Small intestine (tissue), 7 donors: ENCODE measurements at regions not wholly inside any gene's neighbourhood (a gene's known extent, or its start where the extent isn't known, plus 50 kb on each side); places are given as distances from the start of the nearest gene placed in this dataset.

ENCODE experiments used
- DNase-seq, 2 donors: peaks; one replicate each; pipeline versions ENCODE4 v3.0.0 to v3.0.0-alpha.2; 2013
- FAIRE-seq: peaks from 2 replicates; lab custom pipeline; 2012; peaks lifted over from hg19 to GRCh38; lab: Jason Lieb, UNC
- H3K27ac ChIP-seq, 3 donors: one replicate each; pipeline ENCODE4 v1.5.1; 2013; ENCODE audit warnings: low read length in 2 of 3, mild to moderate bottlenecking in 2 of 3, control low read depth in 1 of 3, inconsistent platforms in 1 of 3, low read depth in 1 of 3, moderate library complexity in 1 of 3
- H3K27me3 ChIP-seq, 3 donors: one replicate each; pipeline ENCODE4 v1.6.1; 2013; ENCODE audit warnings: low read length in 3 of 3, inconsistent platforms in 1 of 3; ENCODE audit not compliant: control insufficient read depth in 3 of 3, insufficient read depth in 3 of 3
- H3K36me3 ChIP-seq, 3 donors: one replicate each; pipeline ENCODE4 v1.6.1; 2013; ENCODE audit warnings: low read length in 3 of 3, inconsistent platforms in 1 of 3, low read depth in 1 of 3, mild to moderate bottlenecking in 1 of 3, moderate library complexity in 1 of 3; ENCODE audit not compliant: control insufficient read depth in 3 of 3, insufficient read depth in 2 of 3
- H3K4me1 ChIP-seq, 3 donors: one replicate each; pipeline ENCODE4 v1.6.1; 2013; ENCODE audit warnings: low read length in 2 of 3, inconsistent platforms in 1 of 3, low read depth in 1 of 3, mild to moderate bottlenecking in 1 of 3, moderate library complexity in 1 of 3; ENCODE audit not compliant: control insufficient read depth in 3 of 3, insufficient read depth in 2 of 3
- H3K4me3 ChIP-seq, 3 donors: one replicate each; pipeline ENCODE4 v1.5.1; 2013; ENCODE audit warnings: low read length in 3 of 3, control low read depth in 1 of 3, inconsistent platforms in 1 of 3, low read depth in 1 of 3, mild to moderate bottlenecking in 1 of 3, moderate library complexity in 1 of 3
- H3K9me3 ChIP-seq, 2 donors: one replicate each; pipeline ENCODE4 v1.6.1; 2013; ENCODE audit warnings: low read depth in 1 of 2, low read length in 1 of 2; ENCODE audit not compliant: control insufficient read depth in 2 of 2, insufficient read depth in 1 of 2
- WGBS, 3 donors: extraction: QIAGEN DNeasy Blood & Tissue Kit; methylation state at CpG; one replicate each; pipeline ENCODE4 v1.1.7; 2013; 5-methylcytosine and 5-hydroxymethylcytosine counted together
- donor health status: healthy with polysubstance abuse.
- donor health status: control.
- donor health status: control.
- donor health status: Bipolar disorder and iron deficiency.
- donor health status: healthy.

DNA sequence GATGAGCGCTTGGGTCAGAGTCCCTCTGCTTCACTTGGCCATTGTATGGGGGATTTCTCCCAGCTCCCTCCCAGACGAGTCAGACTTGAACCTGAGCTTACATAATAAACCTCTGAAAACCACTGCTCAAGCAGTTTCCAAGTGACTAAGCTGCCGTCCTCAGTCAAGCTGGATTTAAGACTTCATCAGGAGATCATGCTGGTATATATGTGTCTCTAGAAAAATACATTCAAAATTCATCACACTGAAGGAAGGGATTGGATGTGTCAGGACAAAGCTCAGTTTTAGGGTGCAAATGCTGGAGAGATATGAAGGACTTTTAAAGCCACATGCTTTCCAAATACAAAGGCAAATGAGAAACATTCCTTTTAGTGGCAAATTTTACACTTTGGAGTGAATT lies 114.3 kb downstream of the QDPR start:
- FAIRE-seq (no peak), DNase-seq (peak in 1 of 2 donors; percentile 21)
- H3K9me3 ChIP-seq: no peaks in the 10 kb centered on the region
- no peak overlapping the region for H3K27ac ChIP-seq
- H3K27me3 ChIP-seq: no peaks in the 10 kb centered on the region
- no peak overlapping the region for H3K4me3 ChIP-seq
- no peaks in the 10 kb centered on the region for H3K4me1 ChIP-seq
- 26 to 45% (median 28%) methylated on average over 3 of the region's 3 CpGs for WGBS, 3 donors
- H3K36me3 ChIP-seq: no peaks in the 10 kb centered on the region

DNA sequence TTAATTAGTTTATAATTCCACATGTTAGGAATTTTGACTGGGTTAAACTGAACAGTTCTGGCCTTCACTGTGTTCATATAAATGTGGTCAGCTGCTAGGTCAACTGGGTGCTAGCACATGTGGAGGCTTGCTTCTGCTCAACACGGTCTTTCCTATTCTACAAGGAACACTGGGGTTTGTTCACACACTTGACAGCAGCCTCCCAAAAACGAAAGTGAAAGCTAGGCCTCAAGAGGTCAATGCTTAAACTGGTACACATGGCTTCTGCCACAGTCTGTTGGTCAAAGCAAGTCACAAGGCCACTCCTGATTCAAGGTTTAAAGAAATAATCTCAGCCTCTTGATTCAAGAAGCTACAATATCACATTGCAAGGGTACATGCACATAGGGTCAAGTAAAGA lies 126.5 kb downstream of the QDPR start:
- WGBS, 3 donors: 13 to 23% (median 14%) methylated on average over 2 of the region's 2 CpGs

DNA sequence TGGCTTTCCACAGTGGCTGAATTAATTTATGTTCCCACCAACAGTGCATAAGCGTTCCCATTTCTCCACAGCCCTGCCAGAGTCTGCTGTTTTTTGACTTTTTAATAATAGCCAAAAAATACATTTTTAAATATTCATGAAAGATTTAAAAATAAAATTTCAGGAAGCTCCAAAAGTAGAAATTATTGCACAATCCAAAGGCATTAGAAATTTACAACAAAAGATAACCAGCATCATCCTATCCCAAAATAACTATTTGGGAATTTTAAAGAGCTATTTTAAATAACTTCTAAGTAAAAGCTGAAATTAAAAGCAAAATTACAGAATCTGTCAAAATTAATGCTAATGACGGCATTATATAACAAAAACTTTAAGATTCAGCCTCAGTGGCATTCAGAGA lies 131.5 kb downstream of the QDPR start:
- 85 to 95% (median 88%) methylated on average over 2 of the region's 2 CpGs for WGBS, 3 donors
- Histone ChIP-seq H3K4me1 (no peaks in the 10 kb centered on the region), H3K27me3 (no peaks in the 10 kb centered on the region), H3K36me3 (no peaks in the 10 kb centered on the region), H3K9me3 (no peaks in the 10 kb centered on the region), H3K27ac (no peak overlapping the region), H3K4me3 (no peak overlapping the region)
- DNase-seq (no peak), FAIRE-seq (no peak)

More for the DNA sequence above, 126.5 kb downstream of the QDPR start:
- no peaks in the 10 kb centered on the region for H3K4me1 ChIP-seq
- H3K4me3 ChIP-seq: no peak overlapping the region
- no peaks in the 10 kb centered on the region for H3K36me3 ChIP-seq
- FAIRE-seq (no peak), DNase-seq (peak; percentile 7 to 60)
- H3K27me3 ChIP-seq: no peaks in the 10 kb centered on the region
- no peaks in the 10 kb centered on the region for H3K9me3 ChIP-seq
- H3K27ac ChIP-seq: peak overlapping the region in 1 of 3 donors; percentile 27

DNA sequence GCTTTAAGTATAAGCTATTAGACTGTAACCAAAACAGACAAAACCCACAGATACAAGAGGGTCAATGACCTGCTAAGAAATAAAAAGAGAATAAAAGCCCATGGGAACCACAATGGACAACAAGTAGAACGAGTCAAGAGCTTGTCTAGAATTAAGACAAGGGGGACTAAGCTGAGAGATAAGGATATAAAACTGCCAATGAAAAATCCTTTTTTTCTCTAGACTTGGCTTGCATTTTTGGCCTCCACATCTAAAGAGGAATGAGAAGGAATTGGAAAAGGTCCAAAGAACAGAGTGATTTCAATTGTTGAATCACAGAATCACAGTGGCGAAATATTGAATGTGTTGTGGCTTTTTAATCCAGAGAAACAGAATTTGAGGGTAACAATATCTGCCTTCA lies 135.7 kb downstream of the QDPR start:
- Histone ChIP-seq H3K9me3 (no peaks in the 10 kb centered on the region), H3K27ac (no peak overlapping the region), H3K36me3 (no peaks in the 10 kb centered on the region), H3K4me1 (no peaks in the 10 kb centered on the region), H3K27me3 (peaks cover 0 to 1% (median 0%) of the 10 kb centered on the region in 3 donors), H3K4me3 (no peak overlapping the region)
- 42 to 56% (median 47%) methylated on average over 2 of the region's 2 CpGs for WGBS, 3 donors
- FAIRE-seq (no peak), DNase-seq (no peak)

DNA sequence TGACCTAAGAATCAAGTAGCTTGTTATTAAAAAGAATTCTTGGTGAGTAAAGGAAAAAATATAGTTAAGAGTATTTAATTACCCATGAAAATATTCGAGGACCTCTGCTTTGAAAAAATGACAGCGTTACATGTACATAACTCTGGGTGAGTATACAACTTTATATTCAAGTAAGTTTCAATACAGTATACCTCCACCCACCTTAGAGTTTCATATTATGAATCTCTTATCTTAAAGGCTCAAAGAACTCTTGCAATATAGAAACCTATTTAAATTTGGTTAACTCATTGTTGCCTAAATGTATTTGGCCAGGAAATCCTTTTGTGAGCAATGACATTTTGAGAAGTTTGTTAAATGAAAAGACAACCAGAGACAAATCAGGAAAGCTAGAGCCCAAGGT lies 138.2 kb downstream of the QDPR start:
- Histone ChIP-seq H3K4me3 (no peak overlapping the region), H3K9me3 (no peaks in the 10 kb centered on the region), H3K36me3 (no peaks in the 10 kb centered on the region), H3K27me3 (peaks cover 0 to 1% (median 0%) of the 10 kb centered on the region in 3 donors), H3K27ac (no peak overlapping the region), H3K4me1 (no peaks in the 10 kb centered on the region)
- 59 to 69% (median 63%) methylated on average over 2 of the region's 2 CpGs for WGBS, 3 donors
- FAIRE-seq (no peak), DNase-seq (no peak)

GRCh38 chr4:17370818-17371217 lies 141.1 kb downstream of the QDPR start:
- Histone ChIP-seq H3K36me3 (no peaks in the 10 kb centered on the region), H3K27ac (no peak overlapping the region), H3K9me3 (no peaks in the 10 kb centered on the region), H3K4me3 (no peak overlapping the region), H3K27me3 (peaks cover 0 to 1% (median 0%) of the 10 kb centered on the region in 3 donors), H3K4me1 (no peaks in the 10 kb centered on the region)
- WGBS, 3 donors: 41 to 56% (median 55%) methylated on average over 2 of the region's 2 CpGs
- DNase-seq (no peak), FAIRE-seq (no peak)

DNA sequence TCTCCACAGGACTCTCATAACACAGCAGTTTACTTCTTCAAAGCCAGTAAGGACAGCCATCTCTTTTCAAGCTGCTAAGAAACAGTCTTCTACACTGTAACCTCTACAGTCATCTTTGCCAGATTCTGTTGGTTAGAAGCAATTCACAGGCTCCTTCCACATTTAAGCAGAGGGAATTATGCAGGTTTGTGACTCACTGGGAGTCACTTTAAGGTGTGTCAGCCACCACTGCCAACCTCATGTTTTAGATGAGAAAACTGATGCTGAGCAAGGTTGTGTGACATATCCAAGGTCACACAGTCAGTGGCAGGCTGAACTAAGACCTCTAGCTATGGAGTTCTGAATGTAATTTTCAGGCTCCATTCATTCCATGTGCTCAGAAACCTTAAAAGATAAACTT lies 143.5 kb downstream of the QDPR start:
- Histone ChIP-seq H3K9me3 (no peaks in the 10 kb centered on the region), H3K36me3 (no peaks in the 10 kb centered on the region), H3K27ac (no peak overlapping the region), H3K27me3 (no peaks in the 10 kb centered on the region), H3K4me1 (no peaks in the 10 kb centered on the region), H3K4me3 (no peak overlapping the region)
- DNase-seq (no peak), FAIRE-seq (no peak)

- no peak for FAIRE-seq
- no peak overlapping the region for H3K4me3 ChIP-seq
- H3K4me1 ChIP-seq: no peaks in the 10 kb centered on the region
- no peaks in the 10 kb centered on the region for H3K9me3 ChIP-seq
- no peak overlapping the region for H3K27ac ChIP-seq
- WGBS, 3 donors: 80 to 97% (median 94%) methylated on average over 1 of the region's 1 CpG
- no peaks in the 10 kb centered on the region for H3K36me3 ChIP-seq
- H3K27me3 ChIP-seq: peaks cover 0 to 3% (median 0%) of the 10 kb centered on the region in 3 donors
- DNase-seq: no peak
These were observed 144.7 kb downstream of the QDPR start for GRCh38 chr4:17367201-17367600.

DNA sequence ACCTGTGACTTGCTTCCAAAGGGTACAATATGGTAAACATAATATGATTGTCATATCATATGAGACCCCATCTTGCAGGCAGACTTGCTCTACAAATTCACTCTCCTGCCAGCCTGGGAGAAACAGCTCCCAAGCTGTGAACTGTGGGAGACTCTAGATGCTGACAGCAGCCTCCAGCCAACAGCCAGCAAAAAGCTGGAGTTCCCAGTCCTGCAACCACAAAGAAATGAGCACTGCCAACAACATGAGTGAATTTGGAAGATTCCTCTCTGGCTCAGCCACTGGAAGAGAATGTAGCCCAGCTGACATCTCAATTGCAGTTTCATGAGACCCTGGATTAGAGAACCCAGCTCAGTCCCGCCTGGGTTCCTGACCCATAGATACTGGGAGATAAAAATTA lies 145.4 kb downstream of the QDPR start:
- Histone ChIP-seq H3K27me3 (peaks cover 0 to 3% (median 0%) of the 10 kb centered on the region in 3 donors), H3K27ac (no peak overlapping the region), H3K36me3 (no peaks in the 10 kb centered on the region), H3K9me3 (no peaks in the 10 kb centered on the region), H3K4me1 (no peaks in the 10 kb centered on the region), H3K4me3 (no peak overlapping the region)
- WGBS, 3 donors: 54 to 56% (median 55%) methylated on average over 1 of the region's 1 CpG
- DNase-seq (no peak), FAIRE-seq (no peak)
